Fibroblast of skin of abdomen (primary cell): ENCODE measurements at regions not wholly inside any gene's neighbourhood (a gene's known extent, or its start where the extent isn't known, plus 50 kb on each side); places are given as distances from the start of the nearest gene placed in this dataset.

Experiments
- DNase-seq: peaks from one replicate; pipeline ENCODE4 v3.0.0-alpha.2; 2013

DNA sequence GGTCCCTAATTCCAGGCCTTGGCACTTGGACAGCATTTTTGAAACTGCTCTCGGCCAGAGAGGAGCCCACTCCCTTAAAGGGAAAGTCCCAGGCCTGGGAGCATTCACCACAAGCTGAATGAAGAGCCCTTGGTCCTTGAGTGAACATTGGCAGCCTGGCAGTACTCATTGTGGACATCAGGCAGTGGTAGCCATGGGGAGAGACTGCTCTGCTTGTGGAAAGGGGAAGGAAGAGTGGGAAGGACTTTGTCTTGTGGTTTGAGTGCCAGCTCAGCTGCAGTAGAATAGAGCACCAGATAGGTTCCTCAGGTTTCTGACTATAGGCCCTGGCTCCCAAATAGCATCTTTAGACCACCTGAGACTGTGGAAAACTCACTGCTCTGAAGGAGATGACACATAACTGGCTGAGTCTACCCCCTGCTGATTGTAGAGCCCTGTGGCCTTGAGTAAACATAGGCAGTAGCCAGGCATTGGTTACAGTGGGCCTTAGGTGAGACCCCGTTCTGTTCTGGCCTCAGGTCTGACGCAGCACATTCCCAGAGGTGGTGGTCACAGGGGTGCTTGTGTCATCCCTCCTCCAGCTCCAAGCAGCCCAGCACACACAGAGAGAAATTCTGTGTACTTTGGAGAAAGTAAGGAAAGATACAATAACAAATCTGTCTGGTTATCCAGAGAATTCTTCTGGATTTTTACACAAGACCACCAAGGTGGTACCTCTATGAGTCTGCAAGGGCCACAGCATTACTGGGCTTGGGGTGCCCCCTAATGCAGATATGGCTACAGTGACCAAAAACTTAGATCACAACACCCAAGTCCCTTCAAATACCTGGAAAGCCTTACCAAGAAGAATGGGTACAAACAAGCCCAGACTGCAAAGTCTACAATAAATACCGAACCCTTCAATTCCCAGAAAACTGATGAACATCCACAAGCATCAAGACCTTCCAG is 153.8 kb downstream of the GNAI1 start:
- peak; percentile 40 for DNase-seq

DNA sequence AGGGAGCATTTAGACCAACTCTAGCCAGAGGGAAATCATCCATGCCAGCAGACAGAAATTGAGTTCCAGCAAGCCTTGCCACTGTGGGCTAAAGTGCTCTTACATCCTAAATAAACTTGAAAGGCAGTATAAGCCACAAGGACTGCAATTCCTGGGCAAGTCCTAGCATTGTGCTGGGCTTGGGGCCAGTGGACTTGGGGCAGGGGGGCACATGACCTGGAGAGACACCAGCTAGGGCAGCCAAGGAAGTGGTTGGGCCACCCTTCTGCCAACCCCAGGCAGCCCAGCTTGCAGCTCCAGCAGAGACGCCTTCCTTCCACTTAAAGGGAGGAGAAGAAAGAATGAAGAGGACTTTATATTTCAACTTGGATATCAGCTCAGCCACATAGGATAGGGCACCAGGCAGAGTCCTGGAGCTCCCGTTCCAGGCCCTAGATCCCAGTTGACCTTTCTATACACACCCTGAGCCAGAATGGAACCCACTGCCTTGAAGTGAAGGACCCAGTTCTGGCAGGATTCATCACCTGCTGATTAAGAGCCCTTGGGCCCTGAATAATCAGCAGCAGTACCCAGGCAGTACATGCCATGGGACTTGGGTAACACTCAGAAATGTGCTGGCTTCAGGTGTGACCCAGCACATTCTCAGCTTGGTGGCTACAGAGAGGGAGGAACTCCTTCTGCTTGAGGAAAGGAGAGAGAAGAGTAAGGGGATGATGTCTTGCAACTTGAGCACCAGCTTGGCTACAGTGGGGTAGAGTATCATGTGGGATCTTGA is 153.0 kb downstream of the GNAI1 start:
- no peak for DNase-seq

DNA sequence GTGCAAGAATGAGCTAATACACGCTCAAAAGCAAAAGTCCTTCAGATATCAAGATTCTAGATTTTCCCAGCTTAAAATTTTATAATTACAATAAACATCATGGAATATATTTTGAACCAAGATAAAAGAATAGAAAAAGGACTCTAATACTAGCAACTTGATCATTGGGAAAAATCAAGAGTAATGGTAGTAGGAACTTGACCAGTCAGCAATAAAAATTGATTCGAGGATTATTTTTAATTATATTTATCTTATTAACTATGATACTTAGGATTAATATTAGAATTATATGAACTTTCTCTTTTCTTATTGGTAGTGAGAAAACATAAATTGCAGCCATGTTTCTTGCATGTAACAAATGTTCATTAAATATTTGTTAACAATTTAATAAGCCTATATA is 152.0 kb downstream of the GNAI1 start:
- no peak for DNase-seq

DNA sequence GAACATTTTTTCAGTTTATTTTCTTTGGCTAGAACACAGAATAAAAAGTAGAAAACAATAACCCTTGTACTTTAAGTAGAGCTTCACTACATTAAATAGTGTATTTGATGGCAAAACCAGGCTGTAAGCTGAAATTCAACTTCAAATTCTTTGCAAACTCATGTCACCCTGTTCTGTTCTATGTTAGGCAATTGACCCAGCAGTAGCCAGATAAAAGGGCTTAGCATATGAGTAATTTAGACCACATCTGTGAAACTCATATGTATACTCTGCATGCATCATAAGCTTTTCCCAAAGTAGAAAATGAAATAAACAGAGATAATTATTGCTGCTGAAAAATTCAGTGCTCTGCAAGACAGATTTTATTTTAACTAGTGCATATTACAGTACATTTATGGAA is 150.2 kb downstream of the GNAI1 start:
- DNase-seq: peak; percentile 86

DNA sequence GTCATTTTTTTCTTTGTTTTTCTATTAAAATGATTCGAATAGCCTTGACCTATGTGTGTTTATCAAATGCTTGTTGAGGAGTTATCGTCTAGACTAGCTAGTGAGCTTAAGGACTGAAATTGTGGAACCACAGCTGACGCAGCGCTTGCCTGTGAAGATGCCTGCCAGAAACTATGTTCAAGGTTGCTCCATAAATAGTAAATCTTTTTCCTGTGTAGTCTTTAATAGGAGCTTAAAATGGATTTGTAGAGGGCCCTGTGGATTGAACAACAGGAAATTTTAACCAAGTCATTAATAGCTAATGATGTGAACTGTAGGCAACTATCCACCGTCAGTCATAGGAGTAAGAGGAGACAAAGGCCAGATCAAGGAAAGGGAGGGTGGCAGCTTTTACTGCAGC is 145.1 kb downstream of the GNAI1 start:
- no peak for DNase-seq

DNA sequence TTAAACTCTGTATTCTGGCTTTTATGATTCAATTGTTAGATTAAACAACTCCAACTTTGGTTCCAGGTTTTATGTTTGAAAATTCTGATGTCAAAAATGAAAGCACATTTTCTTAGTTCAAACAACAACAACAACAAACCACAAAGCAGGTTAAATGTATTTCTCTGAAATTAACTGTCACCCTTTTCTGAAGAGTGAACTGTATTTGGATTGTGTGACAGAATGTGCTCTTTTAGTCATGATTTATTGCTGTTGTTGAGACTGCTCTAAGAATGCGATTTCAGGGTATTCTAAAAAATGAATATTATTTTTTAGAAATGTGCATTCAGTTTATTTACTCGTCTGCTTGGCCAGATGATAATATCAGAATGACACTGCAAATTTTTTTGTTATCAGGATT is 144.1 kb downstream of the GNAI1 start:
- no peak for DNase-seq

DNA sequence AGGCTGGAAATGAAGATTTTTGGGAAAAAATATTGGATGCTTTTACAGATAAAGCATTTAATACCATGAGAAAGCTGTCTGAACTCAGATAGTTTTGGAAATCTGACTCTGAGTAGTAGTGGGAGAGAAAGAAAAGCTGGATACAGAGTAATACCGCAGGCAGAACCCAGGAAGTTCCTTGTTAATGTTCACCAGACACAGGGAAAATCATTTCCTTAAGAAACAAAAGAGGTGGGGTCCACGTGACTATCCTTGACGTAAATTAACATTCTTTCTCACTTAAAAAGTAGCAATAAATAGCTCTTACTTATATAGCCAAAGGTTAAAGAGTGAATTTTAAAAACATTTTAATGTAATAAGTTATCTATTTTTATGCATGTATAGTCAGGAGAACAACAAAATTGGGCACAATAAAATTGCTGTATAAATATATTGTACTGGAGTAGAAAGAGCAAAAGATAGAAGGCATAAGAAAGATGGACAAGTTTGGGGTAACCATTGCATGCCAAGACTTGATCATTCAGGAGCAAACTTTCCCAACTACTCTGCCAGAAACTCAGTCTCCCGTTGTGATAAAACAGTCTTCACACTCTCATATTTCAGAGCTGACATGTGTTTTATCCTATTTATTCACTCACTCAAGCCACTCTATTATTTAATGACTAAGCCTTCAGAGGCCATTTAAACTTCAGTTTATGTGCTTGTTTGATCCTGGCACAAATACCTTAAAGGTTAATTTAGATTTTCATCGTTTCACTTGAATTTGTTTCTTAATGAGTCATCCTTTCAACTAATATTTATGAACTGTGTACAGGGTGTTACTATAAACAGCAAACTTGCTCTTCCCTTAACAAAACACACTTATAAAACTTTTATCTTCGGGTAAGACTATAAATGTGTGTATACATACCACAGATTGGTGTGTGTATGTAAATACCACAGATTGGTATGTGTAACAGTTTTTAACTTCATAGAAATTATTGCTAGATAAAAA is 143.1 kb downstream of the GNAI1 start:
- DNase-seq: peak; percentile 64
